ENCODE measurements at regions not wholly inside any gene's neighbourhood (a gene's known extent, or its start where the extent isn't known, plus 50 kb on each side); places are given as distances from the start of the nearest gene placed in this dataset.

DNA sequence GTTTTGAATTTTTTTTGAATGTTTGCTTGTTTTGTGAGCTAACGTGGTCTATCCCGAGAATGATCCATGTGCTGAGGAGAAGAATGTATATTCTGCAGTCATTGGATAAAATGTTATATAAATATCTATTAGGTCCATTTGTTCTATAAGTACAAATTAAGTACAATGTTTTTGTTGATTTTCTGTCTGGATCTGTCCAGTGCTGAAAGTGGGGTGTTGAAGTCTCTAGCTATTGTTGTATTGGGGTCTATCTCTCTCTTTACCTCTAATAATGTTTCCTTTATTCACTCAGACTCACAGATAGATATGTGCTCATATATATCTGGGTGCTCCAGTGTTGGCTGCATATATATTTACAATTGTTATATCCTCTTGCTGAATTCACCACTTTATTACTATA is 144.8 kb upstream of the SETMAR start:
- H3K79me2 ChIP-seq (ENCODE audit: insufficient read depth, low read length): no peaks in the 10 kb centered on the region
- no peak overlapping the region for H3K4me2 ChIP-seq (replicated peaks; ENCODE audit: extremely low read depth, low read length, poor library complexity, severe bottlenecking)
- Mint-ChIP-seq H3K4me3 (no peak overlapping the region), H3K27me3 (ENCODE audit: low read depth in 3 of 3) (peaks cover 0 to 1% (median 1%) of the 10 kb centered on the region in 3 donors), H3K4me1 (no peaks in the 10 kb centered on the region), H3K27ac (no peak overlapping the region), H3K9me3 (peaks cover 0 to 5% (median 2%) of the 10 kb centered on the region in 7 donors), H3K36me3 (peaks cover 0 to 2% of the 10 kb centered on the region in 2 donors)
- H3K4me3 ChIP-seq (replicated peaks in 1 of 3; ENCODE audit: low read depth in 2 of 3, low read length in 3 of 3): no peak overlapping the region
- TF ChIP-seq, protein P1, sequence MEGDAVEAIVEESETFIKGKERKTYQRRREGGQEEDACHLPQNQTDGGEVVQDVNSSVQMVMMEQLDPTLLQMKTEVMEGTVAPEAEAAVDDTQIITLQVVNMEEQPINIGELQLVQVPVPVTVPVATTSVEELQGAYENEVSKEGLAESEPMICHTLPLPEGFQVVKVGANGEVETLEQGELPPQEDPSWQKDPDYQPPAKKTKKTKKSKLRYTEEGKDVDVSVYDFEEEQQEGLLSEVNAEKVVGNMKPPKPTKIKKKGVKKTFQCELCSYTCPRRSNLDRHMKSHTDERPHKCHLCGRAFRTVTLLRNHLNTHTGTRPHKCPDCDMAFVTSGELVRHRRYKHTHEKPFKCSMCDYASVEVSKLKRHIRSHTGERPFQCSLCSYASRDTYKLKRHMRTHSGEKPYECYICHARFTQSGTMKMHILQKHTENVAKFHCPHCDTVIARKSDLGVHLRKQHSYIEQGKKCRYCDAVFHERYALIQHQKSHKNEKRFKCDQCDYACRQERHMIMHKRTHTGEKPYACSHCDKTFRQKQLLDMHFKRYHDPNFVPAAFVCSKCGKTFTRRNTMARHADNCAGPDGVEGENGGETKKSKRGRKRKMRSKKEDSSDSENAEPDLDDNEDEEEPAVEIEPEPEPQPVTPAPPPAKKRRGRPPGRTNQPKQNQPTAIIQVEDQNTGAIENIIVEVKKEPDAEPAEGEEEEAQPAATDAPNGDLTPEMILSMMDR (IDR thresholded peaks at IDR 0.05): no peak
- no peaks in the 10 kb centered on the region for H3K27me3 ChIP-seq (ENCODE audit: control insufficient read depth in 2 of 2, insufficient read depth in 2 of 2, low read length in 2 of 2)
- H3K9ac ChIP-seq (ENCODE audit: insufficient read depth, low read length, poor library complexity, severe bottlenecking): no peak overlapping the region
- H2AFZ ChIP-seq (ENCODE audit: insufficient read depth, low read depth, low read length, poor library complexity, severe bottlenecking): no peak overlapping the region
- H3K9me3 ChIP-seq (replicated peaks in 1 of 2; ENCODE audit: control insufficient read depth in 1 of 2, insufficient read depth in 1 of 2, low read length in 2 of 2): no peaks in the 10 kb centered on the region
- 100% methylated on average over 1 of the region's 2 CpGs for WGBS (ENCODE audit: insufficient coverage)
- no peaks in the 10 kb centered on the region for H3K36me3 ChIP-seq (replicated peaks in 1 of 2; ENCODE audit: control insufficient read depth in 1 of 2, insufficient read depth in 2 of 2, low read length in 2 of 2)
- H3K4me1 ChIP-seq (ENCODE audit: control insufficient read depth in 1 of 2, insufficient read depth in 2 of 2, low read length in 2 of 2): no peaks in the 10 kb centered on the region
- no peaks in the 10 kb centered on the region for H4K20me1 ChIP-seq (ENCODE audit: insufficient read depth, low read length)
- DNase-seq: no peak
- intact Hi-C loops (cut with micrococcal nuclease): no loop called here
- no peak overlapping the region for H3K27ac ChIP-seq (ENCODE audit: low read depth in 1 of 2, low read length in 2 of 2)

DNA sequence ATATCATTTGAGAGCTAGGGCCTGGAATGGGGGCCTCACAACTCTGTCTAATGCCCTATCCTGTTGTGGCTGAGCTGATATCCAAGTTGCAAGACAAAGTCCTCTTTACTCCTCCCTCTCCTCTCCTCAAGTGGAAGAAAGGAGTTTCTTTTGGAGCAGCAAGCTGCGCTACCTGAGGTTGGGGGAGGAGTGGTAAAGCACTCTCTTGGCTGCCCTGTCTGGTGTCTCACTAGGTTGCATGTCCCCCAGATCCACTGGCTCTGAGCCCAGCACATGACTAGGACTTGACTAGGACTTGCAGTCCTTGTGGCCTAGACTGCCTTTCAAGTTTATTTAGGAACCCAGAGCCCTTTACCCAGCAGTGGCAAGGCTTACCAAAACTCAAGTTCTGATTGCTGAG is 141.1 kb upstream of the SETMAR start:
- H3K27ac ChIP-seq (ENCODE audit: low read depth in 1 of 2, low read length in 2 of 2): no peak overlapping the region
- no peaks in the 10 kb centered on the region for H3K27me3 ChIP-seq (ENCODE audit: control insufficient read depth in 2 of 2, insufficient read depth in 2 of 2, low read length in 2 of 2)
- WGBS (ENCODE audit: insufficient coverage): no CpG with 5 or more reads among the region's 1 CpG
- Mint-ChIP-seq H3K4me3 (no peak overlapping the region), H3K36me3 (peaks cover 0 to 2% of the 10 kb centered on the region in 2 donors), H3K27me3 (ENCODE audit: low read depth in 3 of 3) (no peaks in the 10 kb centered on the region), H3K4me1 (no peaks in the 10 kb centered on the region), H3K9me3 (peaks cover 3 to 13% (median 7%) of the 10 kb centered on the region in 7 donors), H3K27ac (no peak overlapping the region)
- H3K79me2 ChIP-seq (ENCODE audit: insufficient read depth, low read length): no peaks in the 10 kb centered on the region
- TF ChIP-seq, protein P1 (IDR thresholded peaks at IDR 0.05): no peak
- intact Hi-C loops (cut with micrococcal nuclease): no loop called here
- H2AFZ ChIP-seq (ENCODE audit: insufficient read depth, low read depth, low read length, poor library complexity, severe bottlenecking): no peak overlapping the region
- no peak overlapping the region for H3K4me3 ChIP-seq (replicated peaks in 1 of 3; ENCODE audit: low read depth in 2 of 3, low read length in 3 of 3)
- DNase-seq: no peak
- H4K20me1 ChIP-seq (ENCODE audit: insufficient read depth, low read length): no peaks in the 10 kb centered on the region
- no peaks in the 10 kb centered on the region for H3K36me3 ChIP-seq (replicated peaks in 1 of 2; ENCODE audit: control insufficient read depth in 1 of 2, insufficient read depth in 2 of 2, low read length in 2 of 2)
- H3K9ac ChIP-seq (ENCODE audit: insufficient read depth, low read length, poor library complexity, severe bottlenecking): no peak overlapping the region
- H3K9me3 ChIP-seq (replicated peaks in 1 of 2; ENCODE audit: control insufficient read depth in 1 of 2, insufficient read depth in 1 of 2, low read length in 2 of 2): peaks cover 0 to 5% of the 10 kb centered on the region in 2 donors
- no peaks in the 10 kb centered on the region for H3K4me1 ChIP-seq (ENCODE audit: control insufficient read depth in 1 of 2, insufficient read depth in 2 of 2, low read length in 2 of 2)
- no peak overlapping the region for H3K4me2 ChIP-seq (replicated peaks; ENCODE audit: extremely low read depth, low read length, poor library complexity, severe bottlenecking)
